ENCODE measurements at regions not wholly inside any gene's neighbourhood (a gene's known extent, or its start where the extent isn't known, plus 50 kb on each side); places are given as distances from the start of the nearest gene placed in this dataset.

DNA sequence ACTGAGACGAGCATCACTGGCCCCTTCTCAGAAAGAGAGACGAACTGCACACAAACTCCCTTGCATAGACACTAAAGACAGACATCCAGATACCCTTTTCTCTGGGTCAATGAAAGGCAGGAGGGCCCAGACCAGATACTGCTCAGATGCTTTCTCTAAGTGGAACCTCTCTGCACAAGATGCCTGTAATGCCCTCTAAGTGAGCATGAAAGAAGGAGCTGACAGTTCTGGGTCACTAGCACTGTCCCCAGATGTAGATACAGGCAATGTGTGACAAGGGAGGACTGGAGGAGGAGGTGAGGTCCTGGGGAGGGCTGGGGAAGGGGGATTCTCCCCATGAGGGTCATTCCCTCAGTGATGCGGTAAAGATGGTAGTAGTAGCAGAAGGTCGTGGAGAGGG, 501.0 kb upstream of the CDH11 start:
- DNase-seq (ENCODE audit: low read depth) = no peak
- H3K4me3 ChIP-seq (ENCODE audit: low read depth, low read length) = no peak overlapping the region
- TF ChIP-seq, protein P1, sequence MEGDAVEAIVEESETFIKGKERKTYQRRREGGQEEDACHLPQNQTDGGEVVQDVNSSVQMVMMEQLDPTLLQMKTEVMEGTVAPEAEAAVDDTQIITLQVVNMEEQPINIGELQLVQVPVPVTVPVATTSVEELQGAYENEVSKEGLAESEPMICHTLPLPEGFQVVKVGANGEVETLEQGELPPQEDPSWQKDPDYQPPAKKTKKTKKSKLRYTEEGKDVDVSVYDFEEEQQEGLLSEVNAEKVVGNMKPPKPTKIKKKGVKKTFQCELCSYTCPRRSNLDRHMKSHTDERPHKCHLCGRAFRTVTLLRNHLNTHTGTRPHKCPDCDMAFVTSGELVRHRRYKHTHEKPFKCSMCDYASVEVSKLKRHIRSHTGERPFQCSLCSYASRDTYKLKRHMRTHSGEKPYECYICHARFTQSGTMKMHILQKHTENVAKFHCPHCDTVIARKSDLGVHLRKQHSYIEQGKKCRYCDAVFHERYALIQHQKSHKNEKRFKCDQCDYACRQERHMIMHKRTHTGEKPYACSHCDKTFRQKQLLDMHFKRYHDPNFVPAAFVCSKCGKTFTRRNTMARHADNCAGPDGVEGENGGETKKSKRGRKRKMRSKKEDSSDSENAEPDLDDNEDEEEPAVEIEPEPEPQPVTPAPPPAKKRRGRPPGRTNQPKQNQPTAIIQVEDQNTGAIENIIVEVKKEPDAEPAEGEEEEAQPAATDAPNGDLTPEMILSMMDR (IDR thresholded peaks at IDR 0.05; ENCODE audit: insufficient read depth, low read length) = no peak

DNA sequence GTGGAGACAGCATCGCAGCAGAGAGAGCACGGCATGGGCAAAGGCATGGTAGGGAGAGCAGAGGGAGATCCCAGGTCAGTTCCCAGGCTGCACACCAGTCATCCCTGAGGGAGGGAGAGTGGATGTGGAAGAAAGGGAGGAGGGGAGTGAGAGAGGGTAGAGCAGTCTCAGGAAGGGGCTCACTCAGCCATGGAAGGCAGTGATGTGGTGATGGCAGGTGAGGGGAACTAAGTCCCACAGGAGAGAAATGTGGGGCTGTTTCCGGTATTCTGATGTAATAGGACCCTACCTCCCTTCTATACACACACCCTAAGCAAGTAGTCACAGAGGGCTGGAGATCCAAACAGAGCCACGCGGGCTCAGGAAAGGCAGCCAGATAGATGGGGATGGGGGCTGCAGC, 500.3 kb upstream of the CDH11 start:
- no peak for DNase-seq (ENCODE audit: low read depth)
- TF ChIP-seq, protein P1 (IDR thresholded peaks at IDR 0.05; ENCODE audit: insufficient read depth, low read length) = no peak
- no peak overlapping the region for H3K4me3 ChIP-seq (ENCODE audit: low read depth, low read length)

DNA sequence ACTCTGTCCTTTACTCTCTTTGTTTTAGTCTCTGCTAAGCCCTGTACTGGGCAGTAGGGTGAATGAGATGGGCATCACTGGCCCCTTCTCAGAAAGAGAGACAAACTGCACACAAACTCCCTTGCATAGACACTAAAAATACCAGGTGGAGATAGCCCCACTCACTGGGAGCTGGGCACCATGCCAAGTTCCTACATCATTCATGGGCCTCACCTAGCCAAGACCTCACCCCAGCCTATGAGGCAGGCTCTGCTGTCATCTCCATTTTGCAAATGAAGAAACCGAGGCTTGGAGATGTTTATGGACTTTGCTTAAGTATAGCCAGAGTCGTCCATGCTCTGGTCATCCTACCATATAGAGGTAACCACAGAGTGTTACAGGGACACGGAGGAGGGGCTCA, 499.8 kb upstream of the CDH11 start:
- peak; percentile 6 for DNase-seq (ENCODE audit: low read depth)
- TF ChIP-seq, protein P1 (IDR thresholded peaks at IDR 0.05; ENCODE audit: insufficient read depth, low read length) = no peak
- no peak overlapping the region for H3K4me3 ChIP-seq (ENCODE audit: low read depth, low read length)

DNA sequence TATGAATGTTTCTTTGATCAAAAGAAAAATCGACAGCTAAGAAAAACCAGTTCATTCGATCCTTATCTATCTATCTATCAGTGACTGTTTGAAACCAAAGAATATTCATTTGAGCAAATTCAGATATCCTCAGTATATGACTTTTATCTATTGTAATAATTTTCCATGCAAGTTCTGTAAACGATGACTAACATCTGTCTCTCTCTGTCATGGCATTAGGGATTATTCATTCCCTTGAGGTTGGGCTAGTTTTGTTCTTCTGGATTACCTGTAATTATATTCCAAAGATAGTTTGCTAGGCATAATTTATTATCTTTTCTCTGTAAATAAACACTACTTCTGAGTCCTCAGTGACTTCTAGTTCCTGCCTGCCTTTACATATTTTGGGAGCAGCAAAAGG, 497.7 kb upstream of the CDH11 start:
- TF ChIP-seq, protein P1 (IDR thresholded peaks at IDR 0.05; ENCODE audit: insufficient read depth, low read length) = no peak
- no peak for DNase-seq (ENCODE audit: low read depth)
- no peak overlapping the region for H3K4me3 ChIP-seq (ENCODE audit: low read depth, low read length)

DNA sequence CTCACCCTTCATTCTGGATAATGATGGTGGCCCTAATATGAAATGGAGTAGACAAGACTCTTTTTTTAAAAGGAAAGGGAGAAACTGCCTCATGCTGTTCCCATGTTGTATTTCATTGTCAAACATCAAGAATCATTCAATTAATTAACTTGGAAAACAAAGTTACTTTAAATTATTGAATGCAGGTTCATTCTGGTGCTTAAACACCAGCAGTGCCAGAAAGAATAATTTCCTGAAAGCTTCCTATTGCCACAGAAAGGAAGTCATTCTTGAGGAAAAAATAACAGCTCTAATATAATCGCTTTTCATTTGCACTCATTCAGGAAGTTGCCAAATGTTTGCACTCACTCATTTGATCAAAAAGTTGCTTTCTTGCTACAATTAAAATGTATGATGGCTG, 497.1 kb upstream of the CDH11 start:
- no peak for DNase-seq (ENCODE audit: low read depth)
- TF ChIP-seq, protein P1 (IDR thresholded peaks at IDR 0.05; ENCODE audit: insufficient read depth, low read length) = no peak
- no peak overlapping the region for H3K4me3 ChIP-seq (ENCODE audit: low read depth, low read length)

DNA sequence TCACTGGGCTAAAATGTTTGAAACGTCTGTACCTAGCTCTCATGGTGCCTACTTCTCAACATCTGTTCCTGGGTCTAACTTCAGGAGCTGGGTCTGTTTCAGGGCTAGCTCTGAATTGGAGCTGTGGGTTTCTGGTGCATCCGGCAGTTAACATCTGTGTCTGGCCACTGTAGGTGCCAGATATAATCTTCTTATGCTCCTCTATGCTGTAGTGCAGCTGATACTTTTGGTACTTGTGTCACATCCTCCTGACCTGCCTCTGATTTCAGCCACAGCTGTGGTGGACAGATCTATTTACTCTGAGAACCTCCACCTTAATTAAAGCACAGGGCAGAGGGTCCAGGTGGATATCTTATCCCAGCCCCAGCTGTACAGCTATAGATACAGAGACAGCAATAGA, 496.5 kb upstream of the CDH11 start:
- DNase-seq (ENCODE audit: low read depth) = no peak
- H3K4me3 ChIP-seq (ENCODE audit: low read depth, low read length) = no peak overlapping the region
- TF ChIP-seq, protein P1 (IDR thresholded peaks at IDR 0.05; ENCODE audit: insufficient read depth, low read length) = no peak

DNA sequence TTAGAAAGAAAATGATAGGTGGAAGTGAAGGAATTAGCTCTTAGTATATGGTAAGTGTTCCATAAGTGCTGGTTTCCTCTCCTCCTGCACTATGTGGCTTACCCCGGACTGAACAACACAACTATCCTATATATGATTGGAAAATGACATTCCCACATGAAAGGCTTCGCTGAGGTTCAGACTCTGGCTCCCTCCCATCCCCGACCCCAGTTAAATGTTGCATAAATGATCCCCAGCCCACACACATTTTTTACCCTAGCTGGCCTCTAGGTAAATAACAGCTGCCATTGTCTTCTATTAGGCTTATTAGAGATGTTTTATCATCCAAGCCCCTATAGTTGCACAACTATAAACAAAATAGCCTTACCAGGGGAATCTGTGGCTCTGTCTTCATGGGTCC, 495.6 kb upstream of the CDH11 start:
- DNase-seq (ENCODE audit: low read depth) = no peak
- TF ChIP-seq, protein P1 (IDR thresholded peaks at IDR 0.05; ENCODE audit: insufficient read depth, low read length) = no peak
- H3K4me3 ChIP-seq (ENCODE audit: low read depth, low read length) = no peak overlapping the region

Data from fibroblast of the aortic adventitia (primary cell).